Kidney epithelial cell (primary cell): ENCODE measurements at regions not wholly inside any gene's neighbourhood (a gene's known extent, or its start where the extent isn't known, plus 50 kb on each side); places are given as distances from the start of the nearest gene placed in this dataset.
"Not testable (repeated sequence)": the region's sequence is repeated elsewhere in the genome, so short reads cannot be mapped to it uniquely, and the experiment has no call there.

Experiments used
- DNase-seq: peaks from one replicate; pipeline ENCODE4 v3.0.0-alpha.2; 2010; ENCODE audit warnings: low read depth
- H3K27me3 ChIP-seq: 2 replicates; pipeline ENCODE4 v1.6.0; 2011; ENCODE audit warnings: low read length; ENCODE audit not compliant: control insufficient read depth, insufficient read depth
- H3K36me3 ChIP-seq: 2 replicates; pipeline ENCODE4 v1.5.1; 2011; ENCODE audit warnings: low read length; ENCODE audit not compliant: control insufficient read depth, insufficient read depth
- H3K4me3 ChIP-seq: 2 replicates; pipeline ENCODE4 v1.5.1; 2011; ENCODE audit warnings: low read depth, mild to moderate bottlenecking, control low read depth, low read length
- CTCF ChIP-seq: IDR thresholded peaks from 2 replicates; pipeline ENCODE4 v1.5.1; 2011; ENCODE audit warnings: mild to moderate bottlenecking, moderate library complexity, low read length, control low read depth, inconsistent platforms; ENCODE audit not compliant: insufficient read depth, poor library complexity, severe bottlenecking

GRCh38 chr13:22945321-22946226 lies 235.2 kb upstream of the SGCG start:
- no peaks in the 10 kb centered on the region for H3K27me3 ChIP-seq
- no peak for TF ChIP-seq CTCF

DNA sequence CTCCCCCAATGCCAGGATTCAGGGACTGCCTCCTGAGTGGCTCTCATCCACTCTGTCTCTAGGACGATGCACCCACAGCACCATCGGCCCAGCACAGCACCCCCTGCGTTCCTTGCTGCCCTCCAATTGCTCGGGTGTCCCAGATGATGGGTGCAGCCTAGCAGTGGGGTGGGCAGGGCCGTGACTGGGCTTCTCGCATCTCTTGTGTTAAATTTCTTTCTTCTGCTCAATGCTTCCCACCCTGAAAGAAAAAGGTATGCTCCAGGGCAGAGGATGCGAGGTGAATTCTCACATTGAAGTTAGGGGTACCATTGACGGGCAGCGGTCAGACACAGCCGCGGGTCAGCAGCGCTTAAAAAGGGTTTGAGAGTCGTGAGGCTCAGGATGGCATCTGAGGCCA lies 232.4 kb upstream of the SGCG start:
- Histone ChIP-seq H3K27me3 (no peaks in the 10 kb centered on the region), H3K4me3 (no peak overlapping the region), H3K36me3 (no peaks in the 10 kb centered on the region)
- DNase-seq: no peak
- TF ChIP-seq CTCF: no peak

More at GRCh38 chr13:22945321-22946226, 235.2 kb upstream of the SGCG start:
- DNase-seq: no peak
- Histone ChIP-seq H3K4me3 (no peak overlapping the region), H3K36me3 (no peaks in the 10 kb centered on the region)

GRCh38 chr13:22952018-22952417 lies 228.8 kb upstream of the SGCG start:
- not testable (repeated sequence) for H3K36me3 ChIP-seq, H3K27me3 ChIP-seq, H3K4me3 ChIP-seq, DNase-seq

DNA sequence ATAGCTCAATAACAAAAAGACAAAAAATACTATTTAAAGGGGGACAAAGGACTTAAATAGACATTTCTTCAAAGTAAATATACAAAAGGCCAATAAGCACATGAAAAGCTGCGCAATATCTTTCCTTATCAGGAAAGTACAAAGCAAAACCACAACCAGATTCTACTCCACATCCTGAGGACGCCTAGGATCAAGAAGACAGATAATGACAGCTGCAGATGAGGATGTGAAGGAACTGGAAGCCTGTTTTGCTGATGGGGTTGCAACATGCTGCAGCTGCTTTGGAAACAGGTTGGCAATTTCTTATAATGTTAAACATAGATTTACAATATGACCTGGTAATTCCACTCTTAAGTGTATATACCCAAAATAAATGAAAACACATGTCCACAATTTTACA lies 225.6 kb upstream of the SGCG start:
- not testable (repeated sequence) for H3K27me3 ChIP-seq, DNase-seq, H3K4me3 ChIP-seq, H3K36me3 ChIP-seq

DNA sequence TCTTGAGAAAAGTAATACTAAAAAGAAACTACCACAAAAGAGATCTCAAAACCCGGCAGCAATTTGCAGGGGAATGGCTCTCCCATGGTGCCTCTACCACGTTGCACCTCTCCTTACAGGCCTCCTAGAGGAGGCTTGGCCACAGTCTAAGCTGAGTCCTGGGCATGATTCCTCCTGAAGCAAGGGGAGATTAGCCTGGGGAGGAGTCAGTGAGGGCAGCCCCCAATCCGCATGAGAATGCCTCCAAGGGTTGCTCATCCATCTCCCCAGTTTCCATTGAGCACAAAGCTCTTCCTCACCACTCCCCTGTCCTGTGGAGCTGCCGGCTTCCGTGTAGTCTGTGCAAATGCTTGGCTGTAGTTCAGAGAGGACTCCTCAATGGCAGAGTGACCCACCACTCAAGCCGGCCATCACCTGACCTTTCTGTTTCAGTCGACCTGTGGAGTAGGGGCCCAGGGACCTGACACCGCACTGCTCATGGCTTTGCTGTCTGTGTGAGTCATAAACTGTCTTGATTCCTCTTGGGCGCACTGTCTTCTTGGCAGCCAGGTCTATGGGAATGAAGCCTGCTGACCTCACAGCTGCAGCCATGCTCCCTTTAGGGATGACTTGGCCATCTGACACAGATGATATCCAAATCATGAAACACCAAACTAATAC lies 224.2 kb upstream of the SGCG start:
- H3K27me3 ChIP-seq, DNase-seq, H3K36me3 ChIP-seq, H3K4me3 ChIP-seq: not testable (repeated sequence)

DNA sequence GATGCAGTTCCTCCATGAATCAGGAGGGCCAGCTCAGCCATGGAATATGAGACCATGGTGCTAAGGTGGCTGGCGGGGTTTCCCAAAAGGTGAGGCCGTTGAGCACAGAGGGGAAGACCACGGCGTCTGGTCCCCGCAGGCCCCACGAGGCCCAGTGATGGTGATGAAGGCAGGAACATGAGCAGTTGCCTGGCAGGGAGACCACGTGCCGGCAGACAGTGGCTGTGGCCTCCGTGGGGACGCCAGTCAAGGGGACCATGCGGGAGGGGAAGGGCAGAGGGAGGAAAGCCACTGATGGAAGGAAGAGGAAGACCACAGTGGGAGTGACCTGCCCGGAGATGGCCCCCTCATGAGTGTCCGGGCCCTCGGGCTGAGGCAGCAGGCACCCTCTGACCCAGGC lies 220.9 kb upstream of the SGCG start:
- not testable (repeated sequence) for DNase-seq, H3K27me3 ChIP-seq, H3K36me3 ChIP-seq, H3K4me3 ChIP-seq

DNA sequence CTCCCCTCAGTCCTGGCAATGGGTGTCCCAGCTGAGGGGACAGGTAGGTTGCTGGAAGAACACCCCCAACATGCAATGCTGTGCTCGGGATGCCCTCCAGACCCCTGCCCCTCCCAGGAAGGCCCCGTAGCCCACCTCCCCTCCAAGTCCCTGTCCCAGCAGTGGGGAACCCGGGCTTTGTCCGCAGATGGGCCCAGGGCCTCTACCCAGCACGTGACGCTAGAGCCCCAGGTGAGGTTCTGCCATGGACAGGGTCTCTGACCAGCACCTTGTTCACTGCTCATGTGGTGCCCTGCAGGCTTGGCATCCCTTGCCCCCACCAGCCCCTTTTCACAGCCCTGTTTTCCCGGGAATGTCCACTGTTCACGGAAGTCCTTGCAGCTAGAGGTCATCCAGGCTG lies 220.0 kb upstream of the SGCG start:
- DNase-seq: no peak
- no peaks in the 10 kb centered on the region for H3K27me3 ChIP-seq
- no peak overlapping the region for H3K4me3 ChIP-seq
- no peaks in the 10 kb centered on the region for H3K36me3 ChIP-seq
- TF ChIP-seq CTCF: no peak

DNA sequence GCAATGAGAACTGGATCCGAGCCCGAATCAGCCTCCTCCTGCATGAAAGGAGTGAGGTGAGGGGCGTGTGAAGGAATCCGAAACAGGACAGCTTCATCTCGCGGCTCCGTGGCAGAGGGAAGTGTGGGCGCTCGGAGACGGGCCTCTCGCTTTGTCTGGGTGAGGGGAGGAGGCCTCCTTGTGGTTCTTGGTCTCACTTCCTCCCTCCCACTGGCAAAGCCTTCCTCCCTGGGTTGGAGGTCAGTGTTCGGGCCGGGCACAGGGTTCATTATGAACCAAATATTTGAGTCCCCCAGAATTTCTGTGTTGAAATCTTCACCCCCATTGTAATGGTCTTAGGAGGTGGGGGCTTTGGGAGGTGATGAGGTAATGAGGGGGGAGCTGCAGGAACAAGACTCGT lies 219.4 kb upstream of the SGCG start:
- DNase-seq, H3K4me3 ChIP-seq, H3K36me3 ChIP-seq, H3K27me3 ChIP-seq: not testable (repeated sequence)
